GM12874 (cell line): ENCODE measurements at regions not wholly inside any gene's neighbourhood (a gene's known extent, or its start where the extent isn't known, plus 50 kb on each side); places are given as distances from the start of the nearest gene placed in this dataset.

Experiments used
- CTCF ChIP-seq: IDR thresholded peaks from 2 replicates; pipeline ENCODE4 v1.5.1; 2011; ENCODE audit warnings: low read depth, mild to moderate bottlenecking, control low read depth, low read length, moderate library complexity; ENCODE audit not compliant: insufficient read depth

GRCh38 chr11:96652516-96652915, 262.7 kb downstream of the JRKL start:
- TF ChIP-seq CTCF, result no peak

- no peak for TF ChIP-seq CTCF
Observed at GRCh38 chr11:96655474-96655873, 265.7 kb downstream of the JRKL start.

GRCh38 chr11:96658436-96658835, 268.6 kb downstream of the JRKL start:
- TF ChIP-seq CTCF, result no peak

- no peak for TF ChIP-seq CTCF
Observed at GRCh38 chr11:96664110-96664509, 274.3 kb downstream of the JRKL start.

GRCh38 chr11:96680211-96681018, 290.6 kb downstream of the JRKL start:
- no peak for TF ChIP-seq CTCF

GRCh38 chr11:96681019-96681716, 291.4 kb downstream of the JRKL start:
- TF ChIP-seq CTCF, result no peak

- no peak for TF ChIP-seq CTCF
Observed at GRCh38 chr11:96694338-96694737, 304.5 kb downstream of the JRKL start.
